ENCODE measurements at regions not wholly inside any gene's neighbourhood (a gene's known extent, or its start where the extent isn't known, plus 50 kb on each side); places are given as distances from the start of the nearest gene placed in this dataset.

DNA sequence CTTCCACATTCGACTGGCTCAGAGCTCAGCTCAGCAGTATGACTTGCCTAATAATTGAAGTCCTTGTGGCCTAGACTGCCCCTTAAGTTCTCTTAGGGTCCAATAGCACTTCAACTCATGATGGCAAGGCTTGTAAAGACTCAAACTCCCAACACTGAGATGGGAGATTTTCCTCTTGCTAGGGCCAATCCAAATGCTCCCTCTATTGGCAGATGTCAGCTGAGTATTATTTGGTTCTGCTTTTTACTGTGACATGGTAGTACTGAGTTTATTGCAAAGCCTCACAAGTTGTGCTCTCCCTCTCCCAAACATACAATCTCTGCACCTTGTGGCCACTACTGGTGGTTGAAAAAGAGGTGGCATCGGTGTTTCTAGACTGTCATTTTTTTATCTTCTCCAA is 164.2 kb downstream of the ALG10 start:
- TF ChIP-seq, protein P1, sequence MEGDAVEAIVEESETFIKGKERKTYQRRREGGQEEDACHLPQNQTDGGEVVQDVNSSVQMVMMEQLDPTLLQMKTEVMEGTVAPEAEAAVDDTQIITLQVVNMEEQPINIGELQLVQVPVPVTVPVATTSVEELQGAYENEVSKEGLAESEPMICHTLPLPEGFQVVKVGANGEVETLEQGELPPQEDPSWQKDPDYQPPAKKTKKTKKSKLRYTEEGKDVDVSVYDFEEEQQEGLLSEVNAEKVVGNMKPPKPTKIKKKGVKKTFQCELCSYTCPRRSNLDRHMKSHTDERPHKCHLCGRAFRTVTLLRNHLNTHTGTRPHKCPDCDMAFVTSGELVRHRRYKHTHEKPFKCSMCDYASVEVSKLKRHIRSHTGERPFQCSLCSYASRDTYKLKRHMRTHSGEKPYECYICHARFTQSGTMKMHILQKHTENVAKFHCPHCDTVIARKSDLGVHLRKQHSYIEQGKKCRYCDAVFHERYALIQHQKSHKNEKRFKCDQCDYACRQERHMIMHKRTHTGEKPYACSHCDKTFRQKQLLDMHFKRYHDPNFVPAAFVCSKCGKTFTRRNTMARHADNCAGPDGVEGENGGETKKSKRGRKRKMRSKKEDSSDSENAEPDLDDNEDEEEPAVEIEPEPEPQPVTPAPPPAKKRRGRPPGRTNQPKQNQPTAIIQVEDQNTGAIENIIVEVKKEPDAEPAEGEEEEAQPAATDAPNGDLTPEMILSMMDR (IDR thresholded peaks at IDR 0.05): no peak
- no peak for TF ChIP-seq EP300 (IDR thresholded peaks at IDR 0.05)
